Lower lobe of right lung (tissue), 2 donors: ENCODE measurements at regions not wholly inside any gene's neighbourhood (a gene's known extent, or its start where the extent isn't known, plus 50 kb on each side); places are given as distances from the start of the nearest gene placed in this dataset.

Experiments used
- ATAC-seq, 2 donors: fragments of 200-7000 bp; cut with Tn5 transposase; one replicate each; pipeline ENCODE4 v1.9.1; 2020 to 2022; ENCODE audit warnings: mild to moderate bottlenecking in 2 of 2, moderate library complexity in 2 of 2
- DNase-seq: peaks from one replicate; pipeline ENCODE4 v3.0.0-alpha.2; 2020
- H3K27ac ChIP-seq: fragments of 200-600 bp; one replicate; pipeline ENCODE4 v1.8.0; 2022
- H3K27me3 ChIP-seq: fragments of 200-600 bp; one replicate; pipeline ENCODE4 v1.8.0; 2022; ENCODE audit warnings: low read depth
- H3K36me3 ChIP-seq: fragments of 200-600 bp; one replicate; pipeline ENCODE4 v1.8.0; 2022; ENCODE audit warnings: mild to moderate bottlenecking
- H3K4me1 ChIP-seq: fragments of 200-600 bp; one replicate; pipeline ENCODE4 v1.8.0; 2022
- H3K4me3 ChIP-seq: fragments of 200-600 bp; one replicate; pipeline ENCODE4 v1.8.0; 2022; ENCODE audit warnings: mild to moderate bottlenecking
- H3K9me3 ChIP-seq: fragments of 200-600 bp; one replicate; pipeline ENCODE4 v1.8.0; 2022
- CTCF ChIP-seq: fragments of 200-600 bp; IDR thresholded peaks from one replicate; pipeline ENCODE4 v1.8.0; 2022; ENCODE audit warnings: antibody characterized with exemption, mild to moderate bottlenecking
- intact Hi-C: fragments of 100-400 bp; cut with DNase I; formaldehyde crosslinking; loops from one replicate; pipeline ENCODE4 v1.11.0; 2022
- donor health status: DM: no; HTN: yes; CAD: no; lungs with severe emphysema.

- TF ChIP-seq CTCF: no peak
Measured at GRCh38 chr2:176664478-176664877, 395.2 kb downstream of the MTX2 start.

GRCh38 chr2:176665086-176665485 lies 395.8 kb downstream of the MTX2 start:
- no peaks in the 10 kb centered on the region for H3K36me3 ChIP-seq
- no peak for DNase-seq
- intact Hi-C loops: no loop called here
- H3K4me1 ChIP-seq: no peaks in the 10 kb centered on the region
- ATAC-seq: no peak
- H3K4me3 ChIP-seq: no peak overlapping the region
- no peak overlapping the region for H3K27ac ChIP-seq
- peaks cover 4% of the 10 kb centered on the region for H3K27me3 ChIP-seq
- H3K9me3 ChIP-seq: no peaks in the 10 kb centered on the region
- no peak for TF ChIP-seq CTCF

More at GRCh38 chr2:176664478-176664877, 395.2 kb downstream of the MTX2 start:
- Histone ChIP-seq H3K9me3 (no peaks in the 10 kb centered on the region), H3K36me3 (no peaks in the 10 kb centered on the region), H3K27ac (no peak overlapping the region), H3K4me3 (no peak overlapping the region), H3K27me3 (peaks cover 8% of the 10 kb centered on the region), H3K4me1 (no peaks in the 10 kb centered on the region)
- intact Hi-C loops: no loop called here
- ATAC-seq (no peak), DNase-seq (no peak)

- no peak for ATAC-seq
- intact Hi-C loops: no loop called here
Measured at GRCh38 chr2:176668912-176669311, 399.7 kb downstream of the MTX2 start.

GRCh38 chr2:176669398-176670174 lies 400.3 kb downstream of the MTX2 start:
- no peak for TF ChIP-seq CTCF
- DNase-seq (no peak), ATAC-seq (no peak)
- intact Hi-C loops: no loop called here
- Histone ChIP-seq H3K36me3 (no peaks in the 10 kb centered on the region), H3K4me1 (no peaks in the 10 kb centered on the region), H3K27me3 (peaks cover 2% of the 10 kb centered on the region), H3K9me3 (no peaks in the 10 kb centered on the region), H3K27ac (no peak overlapping the region), H3K4me3 (no peak overlapping the region)

More at GRCh38 chr2:176668912-176669311, 399.7 kb downstream of the MTX2 start:
- Histone ChIP-seq H3K27me3 (peaks cover 4% of the 10 kb centered on the region), H3K36me3 (no peaks in the 10 kb centered on the region), H3K27ac (no peak overlapping the region), H3K4me1 (no peaks in the 10 kb centered on the region), H3K4me3 (no peak overlapping the region), H3K9me3 (no peaks in the 10 kb centered on the region)
- DNase-seq: no peak
- no peak for TF ChIP-seq CTCF

GRCh38 chr2:176675271-176675949 lies 406.2 kb downstream of the MTX2 start:
- Histone ChIP-seq H3K27ac (no peak overlapping the region), H3K4me3 (no peak overlapping the region), H3K9me3 (no peaks in the 10 kb centered on the region), H3K27me3 (no peaks in the 10 kb centered on the region), H3K4me1 (no peaks in the 10 kb centered on the region), H3K36me3 (no peaks in the 10 kb centered on the region)
- intact Hi-C loops: no loop called here
- no peak for TF ChIP-seq CTCF
- DNase-seq (no peak), ATAC-seq (no peak)
